Activated CD8-positive, alpha-beta T cell treated with anti-CD3 and anti-CD28 coated beads for 36 hours (primary cell): ENCODE measurements at regions not wholly inside any gene's neighbourhood (a gene's known extent, or its start where the extent isn't known, plus 50 kb on each side); places are given as distances from the start of the nearest gene placed in this dataset.

ENCODE experiments used
- ATAC-seq: fragments of 200-7000 bp; cut with Tn5 transposase; one replicate; pipeline ENCODE4 v1.10.0; 2021; ENCODE audit warnings: mild to moderate bottlenecking, moderate library complexity
- CTCF ChIA-PET: fragments of 350-600 bp; sonication (Branson Sonifier 250); formaldehyde crosslinking; loops from one replicate; lab custom pipeline; 2021; ENCODE audit warnings: antibody characterized with exemption; lab: Charles Lee
- POLR2A ChIA-PET: fragments of 350-600 bp; sonication (Branson Sonifier 250); formaldehyde crosslinking; loops from one replicate; lab custom pipeline; 2021; ENCODE audit warnings: antibody characterized with exemption; lab: Charles Lee
- DNase-seq: peaks from one replicate; pipeline ENCODE4 v3.0.0-alpha.2; 2020
- H3K27ac Mint-ChIP-seq: one replicate; pipeline ENCODE4 v1.8.0; 2021; ENCODE audit warnings: mild to moderate bottlenecking, mixed read lengths
- H3K27me3 Mint-ChIP-seq: one replicate; pipeline ENCODE4 v1.8.0; 2021; ENCODE audit warnings: mixed read lengths
- H3K36me3 Mint-ChIP-seq: one replicate; pipeline ENCODE4 v1.8.0; 2021; ENCODE audit warnings: low read depth, mixed read lengths
- H3K4me1 Mint-ChIP-seq: one replicate; pipeline ENCODE4 v1.8.0; 2021; ENCODE audit warnings: low read depth, mixed read lengths
- H3K4me3 Mint-ChIP-seq: one replicate; pipeline ENCODE4 v1.8.0; 2021; ENCODE audit warnings: mild to moderate bottlenecking, moderate library complexity, mixed read lengths
- H3K9me3 Mint-ChIP-seq: one replicate; pipeline ENCODE4 v1.8.0; 2021; ENCODE audit warnings: mixed read lengths
- intact Hi-C: fragments of 100-400 bp; cut with micrococcal nuclease; formaldehyde crosslinking; loops from one replicate; pipeline ENCODE4 v1.10.0; 2022
- TF ChIP-seq, protein P1 (sequence below): fragments of 200-600 bp; IDR thresholded peaks from one replicate; pipeline ENCODE4 v1.8.0; 2022; ENCODE audit warnings: antibody characterized with exemption, mild to moderate bottlenecking

GRCh38 chr21:23607782-23608431, 1999.4 kb downstream of the MRPL39 start:
- H3K36me3 Mint-ChIP-seq, result no peaks in the 10 kb centered on the region
- CTCF ChIA-PET, result no interaction called here
- intact Hi-C loops, result no loop called here
- no peaks in the 10 kb centered on the region for H3K9me3 Mint-ChIP-seq
- H3K27ac Mint-ChIP-seq, result no peak overlapping the region
- TF ChIP-seq, protein P1, sequence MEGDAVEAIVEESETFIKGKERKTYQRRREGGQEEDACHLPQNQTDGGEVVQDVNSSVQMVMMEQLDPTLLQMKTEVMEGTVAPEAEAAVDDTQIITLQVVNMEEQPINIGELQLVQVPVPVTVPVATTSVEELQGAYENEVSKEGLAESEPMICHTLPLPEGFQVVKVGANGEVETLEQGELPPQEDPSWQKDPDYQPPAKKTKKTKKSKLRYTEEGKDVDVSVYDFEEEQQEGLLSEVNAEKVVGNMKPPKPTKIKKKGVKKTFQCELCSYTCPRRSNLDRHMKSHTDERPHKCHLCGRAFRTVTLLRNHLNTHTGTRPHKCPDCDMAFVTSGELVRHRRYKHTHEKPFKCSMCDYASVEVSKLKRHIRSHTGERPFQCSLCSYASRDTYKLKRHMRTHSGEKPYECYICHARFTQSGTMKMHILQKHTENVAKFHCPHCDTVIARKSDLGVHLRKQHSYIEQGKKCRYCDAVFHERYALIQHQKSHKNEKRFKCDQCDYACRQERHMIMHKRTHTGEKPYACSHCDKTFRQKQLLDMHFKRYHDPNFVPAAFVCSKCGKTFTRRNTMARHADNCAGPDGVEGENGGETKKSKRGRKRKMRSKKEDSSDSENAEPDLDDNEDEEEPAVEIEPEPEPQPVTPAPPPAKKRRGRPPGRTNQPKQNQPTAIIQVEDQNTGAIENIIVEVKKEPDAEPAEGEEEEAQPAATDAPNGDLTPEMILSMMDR, result no peak
- DNase-seq, result no peak
- ATAC-seq, result no peak
- no peak overlapping the region for H3K4me3 Mint-ChIP-seq
- no peaks in the 10 kb centered on the region for H3K27me3 Mint-ChIP-seq
- POLR2A ChIA-PET, result no interaction called here
- H3K4me1 Mint-ChIP-seq, result no peaks in the 10 kb centered on the region

DNA sequence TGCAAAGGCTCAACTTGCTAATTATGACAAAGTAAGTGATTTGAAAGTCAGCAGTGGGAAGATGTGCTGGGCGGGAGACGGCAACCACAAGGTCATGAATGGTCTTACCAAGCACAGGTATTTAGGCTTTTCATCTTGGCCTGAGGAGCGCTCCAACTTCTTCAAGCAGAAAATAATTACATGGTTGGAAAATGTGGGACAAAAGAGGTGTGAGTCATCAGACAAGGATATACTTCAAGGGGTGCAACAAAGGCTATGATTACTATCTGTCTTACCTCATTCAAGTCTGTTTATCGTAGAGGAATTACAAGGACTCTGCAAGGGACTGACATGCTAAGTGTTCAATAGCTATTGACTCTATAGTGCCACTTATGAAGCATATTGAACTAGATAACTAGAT, 2005.7 kb downstream of the MRPL39 start:
- TF ChIP-seq, protein P1, result no peak
- CTCF ChIA-PET, result no interaction called here
- H3K4me3 Mint-ChIP-seq, result no peak overlapping the region
- no peak overlapping the region for H3K27ac Mint-ChIP-seq
- intact Hi-C loops, result no loop called here
- H3K36me3 Mint-ChIP-seq, result no peaks in the 10 kb centered on the region
- H3K27me3 Mint-ChIP-seq, result no peaks in the 10 kb centered on the region
- POLR2A ChIA-PET, result no interaction called here
- H3K9me3 Mint-ChIP-seq, result peaks cover 1% of the 10 kb centered on the region
- DNase-seq (no peak), ATAC-seq (no peak)
- H3K4me1 Mint-ChIP-seq, result no peaks in the 10 kb centered on the region

DNA sequence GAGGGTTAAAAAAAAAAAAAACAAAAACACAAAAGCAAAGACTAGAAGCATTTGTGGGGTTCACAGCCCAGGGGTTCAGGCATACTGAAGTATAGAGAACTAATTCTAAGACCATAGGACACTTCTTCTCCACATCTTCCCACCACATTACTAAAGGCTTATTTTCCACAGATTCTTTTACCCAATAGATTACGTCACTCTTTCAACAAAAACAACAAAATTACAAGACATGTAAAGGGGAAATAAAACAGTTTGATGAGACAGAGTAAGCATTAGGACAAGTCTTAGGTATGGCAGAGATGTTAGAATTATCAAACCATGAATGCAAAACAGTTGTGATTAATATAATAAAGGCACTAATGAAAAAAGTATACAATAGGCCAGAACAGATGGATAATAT, 2013.7 kb downstream of the MRPL39 start:
- intact Hi-C loops, result no loop called here
- ATAC-seq, result no peak

GRCh38 chr21:23585419-23585818, 2021.9 kb downstream of the MRPL39 start:
- POLR2A ChIA-PET, result no interaction called here
- no peaks in the 10 kb centered on the region for H3K36me3 Mint-ChIP-seq
- no peaks in the 10 kb centered on the region for H3K9me3 Mint-ChIP-seq

More for the DNA sequence above, 2013.7 kb downstream of the MRPL39 start:
- Mint-ChIP-seq H3K36me3 (no peaks in the 10 kb centered on the region), H3K27ac (no peak overlapping the region), H3K9me3 (no peaks in the 10 kb centered on the region), H3K27me3 (no peaks in the 10 kb centered on the region), H3K4me1 (no peaks in the 10 kb centered on the region), H3K4me3 (no peak overlapping the region)
- TF ChIP-seq, protein P1, result no peak
- CTCF ChIA-PET, result no interaction called here
- POLR2A ChIA-PET, result no interaction called here
- DNase-seq, result no peak

DNA sequence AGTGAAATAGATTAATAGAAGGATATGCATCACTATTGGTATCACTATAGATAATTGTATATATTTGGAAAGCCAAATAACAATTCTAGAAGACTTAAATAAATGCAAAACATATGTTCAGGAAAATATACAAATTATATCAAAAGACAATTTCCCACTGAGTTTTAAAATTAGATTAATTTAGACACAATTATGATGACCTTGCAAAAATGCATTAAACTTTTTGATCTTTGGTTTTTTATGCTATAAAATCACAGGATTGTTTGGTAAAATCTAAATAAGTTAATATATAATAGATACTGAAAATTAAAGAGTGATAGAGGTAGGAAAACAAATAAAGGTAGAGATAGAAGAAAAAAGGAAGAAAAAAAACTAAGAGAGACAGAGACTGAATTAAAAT, 2027.7 kb downstream of the MRPL39 start:
- CTCF ChIA-PET, result no interaction called here
- DNase-seq (no peak), ATAC-seq (no peak)
- H3K4me3 Mint-ChIP-seq, result no peak overlapping the region
- POLR2A ChIA-PET, result no interaction called here
- H3K4me1 Mint-ChIP-seq, result no peaks in the 10 kb centered on the region
- no peaks in the 10 kb centered on the region for H3K9me3 Mint-ChIP-seq
- no peak overlapping the region for H3K27ac Mint-ChIP-seq
- intact Hi-C loops, result no loop called here
- no peaks in the 10 kb centered on the region for H3K27me3 Mint-ChIP-seq
- TF ChIP-seq, protein P1, result no peak
- H3K36me3 Mint-ChIP-seq, result no peaks in the 10 kb centered on the region

More at GRCh38 chr21:23585419-23585818, 2021.9 kb downstream of the MRPL39 start:
- no peaks in the 10 kb centered on the region for H3K4me1 Mint-ChIP-seq
- no peaks in the 10 kb centered on the region for H3K27me3 Mint-ChIP-seq
- CTCF ChIA-PET, result no interaction called here
- H3K27ac Mint-ChIP-seq, result no peak overlapping the region
- ATAC-seq (no peak), DNase-seq (no peak)
- TF ChIP-seq, protein P1, result no peak
- no peak overlapping the region for H3K4me3 Mint-ChIP-seq
- intact Hi-C loops, result no loop called here
